GM18520 (cell line): ENCODE measurements at regions not wholly inside any gene's neighbourhood (a gene's known extent, or its start where the extent isn't known, plus 50 kb on each side); places are given as distances from the start of the nearest gene placed in this dataset.

Experiments
- ATAC-seq: cut with Tn5 transposase; IDR thresholded peaks from one replicate; pipeline ENCODE4 v1.9.1; 2021; ENCODE audit not compliant: unreplicated experiment

GRCh38 chr1:228823200-228823599 lies 87.9 kb downstream of the RHOU start:
- no peak for ATAC-seq

GRCh38 chr1:228824366-228824765 lies 89.1 kb downstream of the RHOU start:
- no peak for ATAC-seq

DNA sequence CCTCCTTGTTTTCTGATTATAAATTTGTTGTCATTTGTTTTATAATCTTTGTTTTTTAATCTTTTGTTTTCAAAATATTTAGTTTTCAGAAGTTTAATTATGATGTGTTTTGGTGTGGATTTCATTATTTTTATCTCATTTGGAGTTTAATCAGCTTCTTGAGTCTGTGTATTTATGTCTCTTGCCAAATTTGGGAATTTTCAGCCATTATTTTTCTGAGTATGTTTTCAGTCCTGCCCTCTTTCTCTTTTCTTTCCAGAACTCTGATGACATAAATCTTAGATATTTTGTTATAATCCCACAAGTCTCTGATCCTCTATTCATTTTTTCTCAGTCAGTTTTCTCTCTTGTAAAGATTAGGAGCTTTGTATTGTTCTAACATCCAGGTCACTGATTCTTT lies 89.8 kb downstream of the RHOU start:
- ATAC-seq: no peak

DNA sequence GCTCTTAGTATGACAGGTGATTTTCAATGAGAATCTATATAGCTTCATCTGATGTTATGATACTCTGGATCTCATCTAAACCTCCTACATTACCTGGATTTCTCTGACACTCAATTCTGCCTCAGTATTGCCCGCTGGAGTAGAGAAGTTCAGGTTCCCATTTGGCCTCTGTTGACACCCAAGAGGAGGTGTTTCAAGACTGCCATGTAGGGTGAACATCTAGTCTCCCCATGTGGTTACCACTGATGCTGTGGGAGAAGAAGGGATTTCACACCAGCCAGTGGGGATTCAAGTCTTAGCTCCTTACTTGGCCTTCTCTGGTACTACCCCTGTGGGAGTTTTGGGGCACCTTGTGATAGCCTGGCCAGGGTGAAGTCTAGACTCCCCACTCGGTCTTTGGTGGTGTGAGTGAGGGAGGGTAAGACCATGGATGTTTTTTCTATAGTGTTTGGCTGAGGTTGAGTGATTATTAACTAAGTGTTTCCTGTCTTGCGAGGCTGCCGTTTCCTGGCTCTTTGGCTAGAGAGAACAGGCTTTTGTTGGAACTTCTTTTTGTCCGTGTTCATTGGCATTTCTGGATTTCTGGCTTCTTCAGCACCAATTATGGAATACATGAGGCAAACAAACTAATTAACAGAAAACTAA lies 90.7 kb downstream of the RHOU start:
- ATAC-seq: no peak

DNA sequence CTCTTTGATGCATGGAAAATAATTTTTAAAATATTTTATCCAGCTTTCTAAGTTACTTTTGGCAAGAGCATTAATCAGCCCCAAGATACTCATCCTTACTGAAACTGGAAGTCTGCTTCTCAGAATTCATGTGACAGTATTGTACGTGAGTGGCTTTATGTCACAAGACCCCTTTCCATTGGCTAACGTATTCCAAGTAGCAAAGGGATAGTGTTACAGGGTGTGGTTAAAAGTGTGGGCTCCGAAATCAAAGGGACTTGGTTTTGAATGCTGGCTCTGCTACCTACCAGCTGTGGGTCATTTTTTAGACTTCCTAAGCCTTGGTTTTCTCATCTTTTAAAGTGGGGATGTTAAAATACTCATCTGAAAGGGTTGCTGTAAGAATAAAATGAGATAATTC lies 91.7 kb downstream of the RHOU start:
- ATAC-seq: no peak

- no peak for ATAC-seq
Observed at GRCh38 chr1:228828151-228828550, 92.9 kb downstream of the RHOU start.

DNA sequence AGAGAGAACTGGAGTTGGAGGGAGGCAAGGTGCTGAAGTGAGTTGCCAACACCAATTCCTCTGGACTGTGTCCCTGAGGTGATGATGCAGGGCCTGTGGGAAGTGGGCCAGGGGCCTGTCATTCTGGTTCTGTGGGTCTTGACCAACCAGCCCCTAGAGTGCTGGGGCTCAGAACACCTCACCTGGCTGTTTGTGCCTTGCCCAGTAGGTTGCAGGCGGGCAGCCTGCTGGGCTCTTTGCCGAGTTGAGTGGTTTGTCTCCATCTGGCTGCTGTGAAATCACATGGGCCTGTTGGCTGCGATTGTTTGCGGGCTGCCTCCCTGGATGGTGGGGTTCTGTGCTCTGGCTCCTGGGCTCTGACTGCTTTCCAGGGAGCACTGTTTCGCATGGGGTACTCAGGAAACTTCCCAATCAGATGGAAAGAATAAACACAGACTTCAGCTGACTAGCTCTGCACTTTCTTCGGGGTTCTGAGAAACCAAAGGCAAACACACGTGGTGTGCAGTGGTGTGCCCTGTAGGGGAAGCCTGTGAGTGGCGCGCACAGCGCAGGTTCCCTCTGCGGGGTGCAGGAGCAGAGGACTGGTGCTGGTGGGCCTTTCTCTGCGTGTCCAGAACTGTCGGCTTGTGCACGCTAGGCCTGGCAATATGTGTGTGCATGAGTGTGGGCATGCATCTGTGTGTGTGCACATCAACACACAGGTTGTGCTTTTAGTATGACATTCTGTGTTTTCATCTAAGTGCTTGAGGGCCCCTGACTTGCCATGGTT lies 95.1 kb downstream of the RHOU start:
- no peak for ATAC-seq

DNA sequence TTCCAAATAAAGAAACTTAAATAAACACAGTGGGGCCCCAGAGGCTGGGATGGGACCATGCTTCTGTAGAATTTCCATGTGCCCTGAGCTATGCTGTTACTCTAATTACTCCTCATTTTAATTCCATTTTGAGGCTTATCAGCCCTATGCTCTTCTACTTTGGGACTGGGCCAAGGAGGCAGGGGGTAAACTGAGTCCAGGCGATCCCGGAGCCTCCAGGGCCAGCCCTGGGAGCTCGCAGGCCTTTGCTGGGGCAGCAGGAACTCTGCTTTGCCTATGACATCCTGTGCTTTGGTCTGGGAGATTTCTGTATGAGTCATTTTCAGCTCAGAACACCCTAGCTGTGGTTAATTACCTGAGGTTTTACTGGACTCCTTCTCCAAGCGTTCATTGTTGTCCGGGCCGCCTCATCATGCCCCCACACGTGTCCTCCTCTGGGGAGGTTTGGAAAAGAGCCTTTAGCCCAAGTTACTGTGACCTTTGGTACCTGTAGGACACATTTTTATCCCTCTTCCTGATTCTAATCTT lies 95.7 kb downstream of the RHOU start:
- ATAC-seq: peak; percentile 67

GRCh38 chr1:228833911-228834688 lies 98.8 kb downstream of the RHOU start:
- ATAC-seq: no peak

- ATAC-seq: no peak
Observed at GRCh38 chr1:228835456-228835855, 100.2 kb downstream of the RHOU start.

DNA sequence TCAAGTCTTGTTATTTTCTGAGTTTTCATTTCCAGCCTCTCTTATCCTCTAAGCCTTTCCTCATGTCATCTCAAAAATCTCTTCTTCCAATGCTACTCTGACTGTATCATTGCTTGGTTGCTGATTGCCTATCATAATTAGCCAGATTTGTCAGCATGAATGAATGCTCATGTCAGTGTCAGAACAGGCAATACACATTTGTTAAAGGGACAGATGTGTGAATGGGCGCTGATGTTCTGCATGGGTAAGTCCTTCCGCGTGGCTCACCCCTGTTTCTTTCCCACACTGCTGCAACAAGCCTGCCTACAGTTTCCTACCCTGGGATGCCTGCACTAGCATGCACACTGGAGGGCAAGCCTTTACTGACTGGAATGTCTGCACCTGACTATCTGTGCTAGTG lies 100.6 kb downstream of the RHOU start:
- no peak for ATAC-seq

- ATAC-seq: no peak
Observed at GRCh38 chr1:228836427-228836826, 101.1 kb downstream of the RHOU start.

GRCh38 chr1:228837032-228837431 lies 101.8 kb downstream of the RHOU start:
- no peak for ATAC-seq

DNA sequence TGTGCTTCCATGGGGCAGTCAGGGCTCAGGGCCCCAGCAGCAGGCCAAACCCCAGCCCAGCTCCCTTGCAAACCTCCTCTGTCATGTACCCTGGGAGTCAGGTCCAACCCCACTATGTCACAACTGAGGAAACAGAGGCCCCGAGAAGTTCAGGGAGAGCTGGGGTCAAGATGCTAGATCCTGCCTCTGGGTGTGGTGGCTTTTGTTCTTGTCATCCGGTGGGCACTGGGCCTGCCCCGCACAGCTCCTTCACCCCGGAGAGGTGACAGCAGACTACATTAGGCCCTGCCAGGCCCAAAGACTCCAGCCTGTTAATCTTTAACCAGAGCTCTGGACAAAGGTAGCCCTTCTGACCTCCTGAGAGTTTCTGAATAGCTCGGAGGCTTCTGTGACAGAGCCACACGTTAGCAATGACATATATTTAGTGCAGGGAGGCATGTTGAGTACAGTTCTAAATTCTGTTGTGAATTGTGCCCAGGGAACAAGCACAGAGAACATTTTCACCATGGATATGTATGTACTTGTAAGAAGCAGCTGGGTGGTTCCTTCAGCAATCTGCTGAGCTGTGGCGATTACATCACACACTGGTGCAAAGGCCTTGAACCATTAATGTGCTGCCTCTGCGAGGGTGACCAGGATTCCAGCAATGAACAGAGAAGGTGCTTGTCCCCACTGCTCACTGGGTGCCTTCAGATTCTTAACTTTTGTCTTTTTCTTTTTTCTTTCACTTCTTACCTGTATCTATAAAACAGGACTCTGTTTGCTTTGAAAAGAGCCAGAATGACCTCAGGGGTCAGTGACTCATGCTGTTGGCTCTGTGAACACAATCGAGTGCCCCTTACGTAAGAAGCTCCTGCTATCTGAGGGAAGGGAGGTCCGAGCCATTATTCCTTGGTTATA lies 102.8 kb downstream of the RHOU start:
- ATAC-seq: peak; percentile 51

DNA sequence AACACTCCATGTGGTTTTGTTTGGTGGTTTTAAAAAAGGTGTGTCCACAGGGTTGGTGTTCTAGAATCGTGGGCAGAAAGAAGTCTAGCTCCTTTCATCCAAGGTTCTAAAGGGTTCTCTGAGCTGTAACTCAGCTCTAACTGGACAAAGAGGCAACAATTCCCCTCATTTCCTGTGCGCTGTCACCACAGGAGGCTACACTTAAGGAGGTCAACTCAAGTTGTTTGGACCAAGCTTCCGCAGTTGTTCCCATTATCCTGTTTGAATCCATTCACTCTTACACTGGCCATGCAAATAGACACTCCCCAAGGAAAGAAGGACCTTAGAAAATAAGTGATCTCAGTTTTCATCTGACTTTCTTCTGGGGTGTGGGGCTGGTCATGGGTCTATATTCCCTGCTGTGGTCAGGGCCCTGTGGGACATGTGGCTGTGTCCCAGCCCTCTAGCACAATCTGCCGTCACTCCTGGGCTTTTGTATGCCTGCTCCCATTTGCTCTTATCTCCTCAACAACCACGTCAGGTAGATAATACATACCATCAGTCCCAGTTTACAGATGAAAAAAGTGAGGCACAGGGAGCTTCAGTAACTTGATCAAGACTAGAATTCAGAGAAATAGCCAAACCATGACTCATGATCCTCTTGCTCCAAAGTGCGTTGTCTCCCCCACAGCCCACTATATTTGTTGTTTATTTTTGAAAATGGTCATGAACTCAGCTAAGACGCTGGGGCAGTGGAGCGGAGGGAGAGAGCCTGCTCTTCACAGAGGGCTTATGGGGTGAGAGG lies 103.6 kb downstream of the RHOU start:
- no peak for ATAC-seq

DNA sequence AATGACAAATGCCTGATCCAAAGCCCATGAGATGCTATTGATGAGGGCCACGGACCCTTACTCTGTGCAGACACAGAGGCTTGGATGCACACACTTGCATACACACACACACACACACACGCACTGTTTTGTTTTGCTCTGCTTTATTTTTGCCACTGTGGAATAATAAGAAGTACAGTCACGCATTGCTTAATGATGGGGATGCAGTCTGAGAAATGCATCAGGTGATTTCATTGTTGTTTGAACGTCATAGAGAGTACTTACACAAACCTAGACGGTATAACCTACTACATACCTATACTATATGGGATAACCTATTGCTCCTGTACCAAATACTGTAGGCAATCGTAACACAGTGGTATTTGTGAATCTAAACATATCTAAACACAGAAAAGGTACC lies 104.4 kb downstream of the RHOU start:
- no peak for ATAC-seq

- ATAC-seq: no peak
Observed at GRCh38 chr1:228841632-228842031, 106.4 kb downstream of the RHOU start.

DNA sequence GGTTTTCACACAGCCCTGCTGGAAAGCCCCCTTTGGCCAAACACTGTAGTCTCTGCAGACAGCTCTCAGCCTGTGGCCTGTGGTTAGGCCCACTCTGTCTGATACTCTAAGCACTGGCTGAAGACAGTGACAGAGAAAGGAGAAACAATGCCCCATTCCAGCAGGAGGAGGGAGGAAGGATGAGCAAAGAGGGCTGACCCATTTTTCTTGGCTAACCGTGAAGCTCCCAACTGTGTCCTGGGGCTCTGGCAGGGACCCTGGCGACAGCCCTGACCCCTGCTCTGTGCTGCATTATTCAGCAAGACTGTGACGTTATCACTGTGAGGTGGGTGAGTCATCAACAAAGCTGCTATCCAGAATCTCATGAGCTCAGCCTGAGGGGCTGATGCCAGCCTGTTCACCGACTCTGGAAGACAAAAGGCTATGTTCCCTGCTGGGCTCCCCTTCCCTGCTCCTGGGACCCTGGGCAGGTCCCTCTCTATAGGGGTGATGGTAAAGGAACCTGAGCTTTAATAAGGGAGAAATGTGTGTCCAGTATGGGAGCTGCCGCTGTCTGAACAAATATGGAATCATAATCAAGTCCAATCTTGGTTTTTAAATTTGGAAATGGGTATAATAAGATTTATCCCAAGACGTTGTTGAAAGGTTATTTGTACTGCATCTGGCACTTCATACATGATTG lies 107.0 kb downstream of the RHOU start:
- ATAC-seq: no peak

DNA sequence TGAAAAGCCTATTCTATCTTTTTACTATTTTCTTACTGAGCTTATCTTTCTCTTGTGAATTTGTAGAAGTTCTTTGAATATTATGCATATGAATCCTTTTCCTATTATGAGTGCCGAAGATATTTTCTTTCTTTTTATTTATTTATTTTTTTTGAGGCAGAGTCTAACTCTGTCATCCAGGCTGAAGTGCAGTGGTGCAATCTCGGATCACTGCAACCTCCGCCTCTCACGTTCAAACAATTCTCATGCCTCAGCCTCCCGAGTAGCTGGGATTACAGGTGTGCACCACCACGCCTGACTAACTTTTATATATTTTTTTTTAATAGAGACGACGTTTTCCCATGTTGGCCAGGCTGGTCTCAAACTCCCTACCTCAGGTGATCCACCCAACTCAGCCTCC lies 109.8 kb downstream of the RHOU start:
- ATAC-seq: no peak
